SKM-1 treated with dmso at 0.1 percent for 144 hours (cell line): ENCODE measurements at regions not wholly inside any gene's neighbourhood (a gene's known extent, or its start where the extent isn't known, plus 50 kb on each side); places are given as distances from the start of the nearest gene placed in this dataset.
"Not testable (repeated sequence)": the region's sequence is repeated elsewhere in the genome, so short reads cannot be mapped to it uniquely, and the experiment has no call there.

ENCODE experiments used
- DNase-seq: peaks from one replicate; lab custom pipeline; 2025; ENCODE audit not compliant: unreplicated experiment; lab: John Stamatoyannopoulos, UW

DNA sequence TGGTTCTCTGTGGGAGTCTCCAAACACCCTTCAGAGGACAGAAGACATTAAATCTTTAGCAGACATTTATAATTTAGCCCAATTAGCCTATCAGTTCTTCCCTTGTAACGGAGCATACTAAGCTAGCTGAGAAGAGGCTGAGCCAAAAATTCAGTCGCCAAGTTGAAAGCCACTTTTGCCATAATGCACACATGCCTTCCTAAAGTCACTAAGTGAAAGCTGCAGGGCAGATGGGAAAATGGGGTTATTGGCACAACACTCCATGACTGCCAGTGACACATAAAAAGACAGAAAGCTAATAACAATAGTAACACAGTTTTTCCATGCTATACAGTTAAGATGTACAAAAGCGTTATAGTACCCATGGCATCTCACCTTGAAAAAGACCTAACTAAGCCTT is 176.2 kb downstream of the DIRAS2 start:
- no peak for DNase-seq

DNA sequence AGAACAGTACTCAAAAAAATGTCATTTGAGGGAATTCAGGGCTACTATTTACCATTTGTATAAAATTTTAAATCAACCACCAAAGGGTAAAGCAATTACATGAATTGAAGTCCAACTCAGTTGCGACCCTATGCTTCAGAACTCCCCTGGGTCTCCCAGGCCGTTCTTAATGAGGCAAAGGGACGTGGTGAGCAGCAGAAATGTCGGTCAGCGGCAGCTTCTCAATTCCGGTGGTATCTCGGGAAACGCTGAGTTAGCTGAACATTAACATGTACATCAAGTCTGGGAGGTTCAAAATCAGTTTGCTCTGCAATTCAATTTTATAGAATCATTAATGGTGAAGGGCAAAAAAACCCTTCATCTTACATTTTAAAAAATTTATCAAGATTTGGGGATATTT is 173.2 kb downstream of the DIRAS2 start:
- no peak for DNase-seq

DNA sequence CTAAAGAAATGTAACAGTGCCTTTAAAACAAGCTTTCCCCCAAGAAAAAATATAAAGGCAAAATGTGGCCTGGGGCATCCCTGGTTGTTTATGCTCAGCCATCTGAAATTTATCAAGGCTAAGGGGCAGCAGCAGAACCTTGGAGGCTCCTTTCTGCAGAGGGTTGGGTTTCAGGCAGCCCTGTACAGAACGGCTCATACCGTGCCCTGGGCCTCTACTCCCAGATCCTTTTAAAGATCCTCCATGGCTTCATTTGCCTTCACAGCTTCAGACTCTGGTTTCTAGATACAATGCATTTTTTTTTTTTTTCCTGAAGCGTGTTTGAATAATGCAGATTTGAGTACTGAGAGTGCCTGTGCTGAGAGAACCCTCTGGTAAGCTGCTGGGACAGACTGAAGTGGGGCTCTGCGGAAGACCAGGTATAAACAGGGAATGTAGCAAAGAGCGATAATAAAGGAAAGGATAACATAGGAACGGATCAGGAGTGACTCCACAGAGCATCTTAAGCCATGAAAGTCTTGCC is 172.7 kb downstream of the DIRAS2 start:
- DNase-seq, result no peak

GRCh38 chr9:90476058-90476457 is 166.6 kb downstream of the DIRAS2 start:
- no peak for DNase-seq

GRCh38 chr9:90477535-90477934 is 165.1 kb downstream of the DIRAS2 start:
- no peak for DNase-seq

DNA sequence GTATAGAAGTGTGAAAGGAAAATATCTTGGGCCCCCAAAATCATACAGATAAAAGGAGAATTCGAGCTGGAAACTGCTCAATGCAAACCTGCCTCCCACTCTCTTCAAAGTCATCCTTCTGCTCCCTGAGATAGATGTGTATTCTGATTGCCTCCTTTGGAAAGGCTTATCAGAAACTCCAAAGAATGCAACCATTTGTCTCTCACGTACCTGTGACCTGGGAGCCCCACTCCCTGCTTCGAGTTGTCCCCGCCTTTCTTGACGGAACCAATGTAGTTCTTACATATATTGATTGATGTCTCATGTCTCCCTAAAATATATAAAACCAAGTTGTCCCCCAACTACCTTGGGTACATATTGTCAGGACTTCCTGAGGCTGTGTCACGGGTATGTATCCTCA is 163.8 kb downstream of the DIRAS2 start:
- DNase-seq, result no peak

DNA sequence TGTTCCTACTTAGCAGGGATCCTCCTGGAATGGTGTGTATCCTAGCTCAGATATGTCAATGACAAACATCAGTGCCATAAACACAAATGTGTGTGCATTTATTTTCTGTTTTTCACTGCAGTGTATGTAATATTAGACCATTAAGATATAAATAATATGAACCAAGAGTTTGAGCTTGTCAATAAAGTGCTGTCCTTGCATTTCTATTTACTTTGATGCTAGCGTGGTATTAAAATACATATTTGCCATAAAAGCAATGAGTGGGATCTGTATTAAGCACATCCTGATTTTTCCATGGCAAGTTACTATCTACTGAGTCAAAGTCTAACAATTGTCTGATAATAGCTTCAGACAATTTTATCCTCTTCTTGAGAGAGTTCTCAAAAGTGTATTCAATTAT is 157.6 kb downstream of the DIRAS2 start:
- DNase-seq, result no peak

- DNase-seq, result no peak
Measured at GRCh38 chr9:90489066-90489465, 153.6 kb downstream of the DIRAS2 start.

DNA sequence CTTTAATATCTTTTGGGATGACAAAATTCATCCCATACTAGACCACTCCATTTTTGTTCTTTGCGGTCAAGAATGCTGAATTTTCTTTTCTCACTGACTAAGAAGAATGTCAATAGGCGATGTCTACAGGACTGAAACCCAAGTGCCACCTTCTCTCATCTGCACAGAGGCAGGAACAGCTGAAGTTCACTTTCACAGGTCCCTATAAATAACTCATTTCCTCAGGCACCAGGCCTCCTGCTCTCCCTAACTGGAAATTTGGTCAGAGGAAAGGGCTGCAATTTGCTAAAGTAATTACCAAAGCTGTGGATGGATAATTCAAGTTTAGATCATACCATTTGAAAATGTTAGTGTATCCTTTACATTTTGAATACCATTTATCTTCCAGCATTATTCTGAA is 142.9 kb downstream of the DIRAS2 start:
- no peak for DNase-seq

DNA sequence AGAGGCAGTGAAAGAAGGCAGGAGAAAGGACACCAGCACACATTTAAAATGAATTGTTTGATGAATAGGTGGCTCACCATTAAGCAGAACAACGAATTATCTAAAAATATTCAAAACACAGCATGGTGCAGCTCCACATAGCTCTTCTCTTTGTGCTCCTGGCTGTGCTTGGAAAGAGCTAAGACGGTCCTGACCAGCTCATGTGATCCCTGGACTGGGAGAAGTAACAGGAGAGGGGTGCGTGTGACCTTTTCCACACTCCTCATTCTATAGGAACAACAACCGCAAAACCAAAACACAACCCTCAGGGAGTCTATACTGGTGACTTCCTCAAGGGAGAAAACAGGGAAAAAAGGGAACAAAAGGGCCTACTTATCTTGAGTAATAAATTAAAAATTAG is 140.5 kb downstream of the DIRAS2 start:
- DNase-seq, result no peak

- no peak for DNase-seq
Measured at GRCh38 chr9:90504486-90504885, 138.1 kb downstream of the DIRAS2 start.

DNA sequence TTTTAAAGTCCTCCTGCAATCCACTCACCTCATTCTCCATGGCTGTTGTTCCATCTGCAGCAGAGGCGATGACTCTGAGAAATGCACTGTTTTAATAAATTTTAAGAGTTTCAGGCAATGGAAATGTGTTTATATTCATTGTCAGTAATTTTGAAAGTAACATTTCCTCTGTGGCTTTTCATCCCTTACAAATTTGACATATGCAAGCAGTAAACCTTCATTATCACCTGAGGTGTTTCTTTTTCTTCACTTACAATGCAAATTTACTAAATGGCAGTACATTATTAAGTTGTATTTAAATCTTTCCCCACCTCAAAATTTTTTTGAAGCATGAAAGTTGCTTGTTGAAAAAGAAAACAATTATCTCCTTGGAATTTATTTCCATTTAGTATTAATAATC is 136.9 kb downstream of the DIRAS2 start:
- no peak for DNase-seq

DNA sequence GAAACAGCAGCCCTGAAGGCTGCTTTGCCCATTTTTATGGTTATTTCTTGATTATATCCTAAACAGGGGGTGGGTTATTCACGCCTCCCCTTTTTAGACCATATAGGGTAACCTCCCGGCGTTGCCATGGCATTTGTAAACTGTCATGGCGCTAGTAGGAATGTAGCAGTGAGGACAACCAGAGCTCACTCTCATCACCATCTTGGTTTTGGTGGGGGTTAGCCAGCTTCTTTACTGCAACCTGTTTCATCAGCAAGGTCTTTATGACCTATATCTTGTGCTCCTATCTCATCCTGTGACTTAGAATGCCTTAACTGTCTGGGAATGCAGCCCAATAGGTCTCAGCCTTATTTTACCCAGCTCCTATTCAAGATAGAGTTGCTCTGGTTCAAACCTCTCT is 136.2 kb downstream of the DIRAS2 start:
- DNase-seq, result not testable (repeated sequence)

- DNase-seq, result no peak
Measured at GRCh38 chr9:90507621-90508020, 135.0 kb downstream of the DIRAS2 start.

DNA sequence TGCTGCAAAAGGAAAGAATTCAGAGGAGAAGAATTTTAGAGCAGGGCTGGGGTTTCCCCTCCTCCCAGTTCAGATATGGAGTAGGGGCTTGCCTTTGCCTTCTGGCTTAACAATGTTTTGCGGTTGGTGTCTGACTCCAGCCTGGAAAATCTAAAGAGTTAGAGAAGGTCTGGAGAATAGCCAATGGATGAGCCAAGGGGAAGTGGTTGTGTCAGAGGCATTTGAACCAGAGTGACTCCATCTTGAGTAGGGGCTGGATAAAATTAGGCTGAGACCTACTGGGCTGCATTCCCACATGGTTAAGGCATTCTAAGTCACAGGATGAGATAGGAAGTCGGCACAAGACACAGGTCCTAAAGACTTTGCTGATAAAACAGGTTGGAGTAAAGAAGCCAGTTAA is 133.7 kb downstream of the DIRAS2 start:
- DNase-seq, result no peak

DNA sequence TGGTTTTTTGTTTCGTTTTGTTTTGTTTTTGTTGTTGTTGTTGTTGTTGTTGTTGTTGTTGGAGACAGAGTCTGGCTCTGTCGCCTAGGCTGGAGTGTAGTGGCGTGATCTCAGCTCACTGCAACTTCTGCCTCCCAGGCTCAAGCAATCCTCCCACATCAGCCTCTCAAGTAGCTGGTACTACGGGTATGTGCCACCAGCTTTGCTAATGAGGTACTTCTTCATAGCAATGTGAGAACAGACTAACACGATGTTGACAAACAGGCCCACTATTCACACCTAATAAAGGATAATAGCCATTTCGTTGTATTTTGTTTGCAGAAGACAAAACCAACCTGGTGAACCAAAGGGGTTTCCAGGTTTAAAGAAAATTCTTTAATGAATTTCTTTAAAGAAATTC is 130.9 kb downstream of the DIRAS2 start:
- DNase-seq, result no peak

- no peak for DNase-seq
Measured at GRCh38 chr9:90514877-90515276, 127.7 kb downstream of the DIRAS2 start.

GRCh38 chr9:90515510-90515909 is 127.1 kb downstream of the DIRAS2 start:
- peak; percentile 8 for DNase-seq

GRCh38 chr9:90517103-90517502 is 125.5 kb downstream of the DIRAS2 start:
- DNase-seq, result no peak

DNA sequence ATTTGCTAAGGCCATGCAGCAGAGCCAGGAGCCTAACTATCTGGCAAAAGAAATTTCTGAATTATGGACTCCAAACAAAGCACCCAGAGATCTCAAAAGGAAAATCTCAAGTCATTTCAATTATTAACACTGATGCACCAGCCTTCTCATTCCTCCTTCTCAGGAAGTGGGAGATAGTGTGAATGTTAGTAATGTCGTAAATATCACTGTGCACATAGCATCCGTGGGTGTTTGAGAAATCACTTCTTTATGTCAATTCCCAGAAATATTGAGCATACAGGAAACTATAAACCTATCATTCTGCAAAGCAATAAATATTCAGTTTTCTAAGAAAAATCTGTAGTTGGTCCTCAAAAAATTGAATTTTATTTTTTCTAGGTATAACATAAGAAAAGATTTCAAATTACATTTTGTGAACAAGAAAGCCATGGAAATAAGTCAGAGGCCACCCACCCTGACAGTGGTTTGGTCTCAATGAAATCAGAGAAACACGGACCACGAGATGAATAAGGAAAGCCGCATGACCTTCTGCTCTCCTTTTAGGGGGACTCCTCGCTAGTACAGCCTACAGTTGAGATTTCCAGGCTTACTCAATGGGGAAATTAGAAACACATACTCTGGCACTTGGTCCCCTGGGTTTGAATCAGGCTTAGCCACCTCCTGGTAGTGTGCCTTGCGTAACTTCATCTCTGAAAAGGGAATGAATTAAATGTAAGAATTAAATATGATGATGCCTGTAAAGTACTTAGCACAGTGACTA is 120.6 kb downstream of the DIRAS2 start:
- no peak for DNase-seq

DNA sequence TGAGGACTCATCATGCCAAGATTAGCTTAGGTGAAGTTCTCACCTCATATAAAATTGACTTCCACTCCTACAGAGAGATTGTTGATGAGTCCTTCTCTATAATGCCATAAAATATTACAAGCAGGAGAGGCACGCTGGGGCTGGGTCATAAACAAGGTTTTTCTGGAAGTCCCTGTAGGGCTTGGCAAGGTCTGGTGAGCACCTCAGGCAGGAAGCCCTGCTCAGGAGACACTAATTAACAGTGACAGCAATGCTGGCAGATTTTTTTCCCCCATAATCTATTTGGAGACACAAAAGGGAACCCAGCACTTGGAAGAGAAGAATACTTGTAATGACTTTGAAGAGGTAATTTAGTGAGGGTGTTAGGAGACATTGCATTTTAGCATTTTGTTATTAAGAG is 118.7 kb downstream of the DIRAS2 start:
- no peak for DNase-seq

- no peak for DNase-seq
Measured at GRCh38 chr9:90526386-90526785, 116.2 kb downstream of the DIRAS2 start.

- not testable (repeated sequence) for DNase-seq
Measured at GRCh38 chr9:90536094-90536493, 106.5 kb downstream of the DIRAS2 start.
